ENCODE measurements at regions not wholly inside any gene's neighbourhood (a gene's known extent, or its start where the extent isn't known, plus 50 kb on each side); places are given as distances from the start of the nearest gene placed in this dataset.
"Not testable (repeated sequence)": the region's sequence is repeated elsewhere in the genome, so short reads cannot be mapped to it uniquely, and the experiment has no call there.

- not testable (repeated sequence) for TF ChIP-seq CTCF (IDR thresholded peaks at IDR 0.05); ZFX (IDR thresholded peaks at IDR 0.05; ENCODE audit: borderline replicate concordance)
Observed at GRCh38 chr10:21106931-21107330, 209.8 kb upstream of the NEBL start.
